Hepatocyte (in vitro differentiated cells): ENCODE measurements at regions not wholly inside any gene's neighbourhood (a gene's known extent, or its start where the extent isn't known, plus 50 kb on each side); places are given as distances from the start of the nearest gene placed in this dataset.

ENCODE experiments used
- DNase-seq: peaks from one replicate; pipeline ENCODE4 v3.0.0-alpha.2; 2016; ENCODE audit warnings: low spot score
- H2AFZ ChIP-seq: fragments of 200-600 bp; sonication (generic); 2 replicates; pipeline ENCODE4 v1.6.0; 2016; ENCODE audit warnings: antibody characterized with exemption, mild to moderate bottlenecking
- H3K27ac ChIP-seq: fragments of 200-600 bp; sonication (generic); 2 replicates; pipeline ENCODE4 v1.5.1; 2016; ENCODE audit warnings: mild to moderate bottlenecking
- H3K27me3 ChIP-seq: fragments of 200-600 bp; sonication (generic); 2 replicates; pipeline ENCODE4 v1.6.1; 2016
- H3K36me3 ChIP-seq: fragments of 200-600 bp; sonication (generic); replicated peaks from 2 replicates; pipeline ENCODE4 v1.5.1; 2016; ENCODE audit warnings: low read depth; ENCODE audit not compliant: insufficient read depth
- H3K4me1 ChIP-seq: fragments of 200-600 bp; sonication (generic); 2 replicates; pipeline ENCODE4 v1.5.1; 2016; ENCODE audit warnings: mild to moderate bottlenecking, moderate library complexity; ENCODE audit not compliant: insufficient read depth
- H3K4me2 ChIP-seq: fragments of 200-600 bp; sonication (generic); 2 replicates; pipeline ENCODE4 v1.6.0; 2016
- H3K4me3 ChIP-seq: fragments of 200-600 bp; sonication (generic); 2 replicates; pipeline ENCODE4 v1.5.1; 2016; ENCODE audit warnings: mild to moderate bottlenecking
- H3K79me2 ChIP-seq: fragments of 200-600 bp; sonication (generic); 2 replicates; pipeline ENCODE4 v1.6.0; 2017; ENCODE audit warnings: mild to moderate bottlenecking
- H3K9me2 ChIP-seq: fragments of 200-600 bp; sonication (generic); replicated peaks from 2 replicates; pipeline ENCODE4 v1.6.0; 2017; ENCODE audit warnings: mild to moderate bottlenecking; ENCODE audit not compliant: insufficient read depth
- H3K9me3 ChIP-seq: fragments of 200-600 bp; sonication (generic); 2 replicates; pipeline ENCODE4 v1.5.1; 2016; ENCODE audit warnings: low read depth, mild to moderate bottlenecking
- H4K20me1 ChIP-seq: fragments of 200-600 bp; sonication (generic); 2 replicates; pipeline ENCODE4 v1.6.0; 2016; ENCODE audit warnings: mild to moderate bottlenecking; ENCODE audit not compliant: insufficient read depth, poor library complexity, severe bottlenecking
- CTCF ChIP-seq: fragments of 200-600 bp; sonication (generic); IDR thresholded peaks from 2 replicates; pipeline ENCODE4 v1.5.1; 2016; ENCODE audit warnings: antibody characterized with exemption, mild to moderate bottlenecking; ENCODE audit not compliant: poor library complexity
- EZH2 ChIP-seq: fragments of 200-600 bp; sonication (generic); IDR thresholded peaks from 2 replicates; pipeline ENCODE4 v1.6.1; 2016; ENCODE audit warnings: antibody characterized with exemption, mild to moderate bottlenecking, borderline replicate concordance
- EZH2phosphoT487 ChIP-seq: fragments of 200-600 bp; sonication (generic); IDR thresholded peaks from one replicate; pipeline ENCODE4 v1.6.1; 2018; ENCODE audit warnings: antibody characterized with exemption, mild to moderate bottlenecking, low read depth, moderate library complexity; ENCODE audit not compliant: unreplicated experiment, severe bottlenecking
- WGBS: methylation state at CpG from one replicate; pipeline ENCODE4 v1.1.6; 2016; ENCODE audit warnings: low lambda C conversion rate; ENCODE audit errors: missing lambda C conversion rate; 5-methylcytosine and 5-hydroxymethylcytosine counted together

GRCh38 chr12:45559537-45559936, 170.0 kb upstream of the ARID2 start:
- H3K9me2 ChIP-seq: no peaks in the 10 kb centered on the region
- H2AFZ ChIP-seq: no peak overlapping the region
- 94% methylated on average over 3 of the region's 3 CpGs for WGBS
- H3K27me3 ChIP-seq: no peaks in the 10 kb centered on the region
- no peaks in the 10 kb centered on the region for H3K79me2 ChIP-seq
- no peaks in the 10 kb centered on the region for H3K9me3 ChIP-seq
- H4K20me1 ChIP-seq: no peaks in the 10 kb centered on the region
- H3K4me3 ChIP-seq: no peak overlapping the region
- H3K4me1 ChIP-seq: no peaks in the 10 kb centered on the region
- TF ChIP-seq EZH2 (no peak), CTCF (no peak), EZH2phosphoT487 (no peak)
- DNase-seq: no peak
- no peaks in the 10 kb centered on the region for H3K36me3 ChIP-seq
- no peak overlapping the region for H3K27ac ChIP-seq
- no peak overlapping the region for H3K4me2 ChIP-seq

GRCh38 chr12:45560689-45561088, 168.8 kb upstream of the ARID2 start:
- H3K9me3 ChIP-seq: no peaks in the 10 kb centered on the region
- no peak overlapping the region for H3K4me2 ChIP-seq
- no peaks in the 10 kb centered on the region for H3K9me2 ChIP-seq
- H3K4me3 ChIP-seq: no peak overlapping the region
- H4K20me1 ChIP-seq: no peaks in the 10 kb centered on the region
- 81% methylated on average over 4 of the region's 4 CpGs for WGBS
- no peak for DNase-seq
- H3K36me3 ChIP-seq: no peaks in the 10 kb centered on the region
- H3K79me2 ChIP-seq: no peaks in the 10 kb centered on the region
- no peaks in the 10 kb centered on the region for H3K4me1 ChIP-seq
- H3K27ac ChIP-seq: no peak overlapping the region
- H2AFZ ChIP-seq: no peak overlapping the region
- no peak for TF ChIP-seq EZH2phosphoT487
- no peak for TF ChIP-seq EZH2
- no peak for TF ChIP-seq CTCF
- no peaks in the 10 kb centered on the region for H3K27me3 ChIP-seq

GRCh38 chr12:45561488-45561887, 168.0 kb upstream of the ARID2 start:
- Histone ChIP-seq H3K4me2 (no peak overlapping the region), H3K9me3 (no peaks in the 10 kb centered on the region), H3K4me1 (no peaks in the 10 kb centered on the region), H3K4me3 (no peak overlapping the region), H3K79me2 (no peaks in the 10 kb centered on the region), H4K20me1 (no peaks in the 10 kb centered on the region), H3K27ac (no peak overlapping the region), H3K9me2 (no peaks in the 10 kb centered on the region), H3K27me3 (no peaks in the 10 kb centered on the region), H3K36me3 (no peaks in the 10 kb centered on the region), H2AFZ (no peak overlapping the region)
- no peak for DNase-seq
- 85% methylated on average over 4 of the region's 4 CpGs for WGBS
- TF ChIP-seq EZH2 (no peak), CTCF (no peak), EZH2phosphoT487 (no peak)

- Histone ChIP-seq H3K27ac (no peak overlapping the region), H3K79me2 (no peaks in the 10 kb centered on the region)
- no peak for TF ChIP-seq EZH2
- no peak for TF ChIP-seq CTCF
- no peak for TF ChIP-seq EZH2phosphoT487
These were observed 163.9 kb upstream of the ARID2 start for GRCh38 chr12:45565590-45565989.

More at GRCh38 chr12:45565590-45565989, 163.9 kb upstream of the ARID2 start:
- Histone ChIP-seq H3K27me3 (no peaks in the 10 kb centered on the region), H3K9me2 (no peaks in the 10 kb centered on the region), H3K36me3 (no peaks in the 10 kb centered on the region), H4K20me1 (no peaks in the 10 kb centered on the region), H3K4me2 (no peak overlapping the region), H3K4me1 (no peaks in the 10 kb centered on the region), H2AFZ (no peak overlapping the region), H3K4me3 (no peak overlapping the region), H3K9me3 (no peaks in the 10 kb centered on the region)
- DNase-seq: no peak
